NCI-H526 treated with DMSO at 0.1 percent for 48 hours (cell line): ENCODE measurements at regions not wholly inside any gene's neighbourhood (a gene's known extent, or its start where the extent isn't known, plus 50 kb on each side); places are given as distances from the start of the nearest gene placed in this dataset.

Source experiments
- DNase-seq: peaks from one replicate; lab custom pipeline; 2025; lab: John Stamatoyannopoulos, UW

GRCh38 chr12:45102818-45103217, 51.9 kb upstream of the DBX2 start:
- DNase-seq = no peak

- DNase-seq = no peak
These were observed 55.1 kb upstream of the DBX2 start for GRCh38 chr12:45105996-45106395.

DNA sequence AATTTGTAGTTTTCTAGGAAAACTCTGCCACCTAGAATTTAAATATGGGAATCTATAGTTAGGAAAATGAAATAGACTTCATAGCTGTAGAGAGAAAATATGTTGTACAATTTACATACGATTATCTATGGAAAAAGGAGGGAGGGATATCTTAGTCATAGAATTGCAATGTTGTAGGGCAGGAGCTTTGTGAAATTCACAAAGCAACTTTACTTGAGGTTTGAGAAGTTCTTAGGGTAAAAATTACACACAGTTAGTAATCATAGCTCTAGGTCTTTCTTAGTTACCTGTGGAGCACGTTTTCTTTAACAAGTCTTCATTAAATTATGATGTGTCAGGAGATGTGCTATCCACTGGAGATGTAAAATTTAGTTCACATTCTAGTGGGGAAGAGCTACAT, 61.4 kb upstream of the DBX2 start:
- no peak for DNase-seq

DNA sequence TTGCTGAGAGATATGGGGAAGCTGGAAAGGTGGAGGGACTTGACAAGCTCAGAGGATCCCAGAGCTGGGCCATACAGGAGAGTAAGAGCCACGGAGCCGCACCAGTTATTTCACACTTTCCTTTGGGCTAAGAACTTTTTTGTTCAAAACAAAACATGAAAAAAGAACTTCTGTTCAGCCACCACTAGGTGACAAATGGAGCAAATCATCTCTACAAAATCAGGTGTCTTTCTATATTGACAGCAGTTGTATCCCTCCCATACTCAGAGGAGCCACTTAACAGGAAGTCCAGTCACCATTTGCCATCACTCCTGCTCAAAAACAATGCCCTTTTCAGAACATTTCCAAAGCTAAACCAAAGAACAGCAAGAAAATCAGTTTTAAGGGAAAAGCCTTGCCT, 70.3 kb upstream of the DBX2 start:
- no peak for DNase-seq

GRCh38 chr12:45122768-45123380, 72.0 kb upstream of the DBX2 start:
- DNase-seq = peak; percentile 45

DNA sequence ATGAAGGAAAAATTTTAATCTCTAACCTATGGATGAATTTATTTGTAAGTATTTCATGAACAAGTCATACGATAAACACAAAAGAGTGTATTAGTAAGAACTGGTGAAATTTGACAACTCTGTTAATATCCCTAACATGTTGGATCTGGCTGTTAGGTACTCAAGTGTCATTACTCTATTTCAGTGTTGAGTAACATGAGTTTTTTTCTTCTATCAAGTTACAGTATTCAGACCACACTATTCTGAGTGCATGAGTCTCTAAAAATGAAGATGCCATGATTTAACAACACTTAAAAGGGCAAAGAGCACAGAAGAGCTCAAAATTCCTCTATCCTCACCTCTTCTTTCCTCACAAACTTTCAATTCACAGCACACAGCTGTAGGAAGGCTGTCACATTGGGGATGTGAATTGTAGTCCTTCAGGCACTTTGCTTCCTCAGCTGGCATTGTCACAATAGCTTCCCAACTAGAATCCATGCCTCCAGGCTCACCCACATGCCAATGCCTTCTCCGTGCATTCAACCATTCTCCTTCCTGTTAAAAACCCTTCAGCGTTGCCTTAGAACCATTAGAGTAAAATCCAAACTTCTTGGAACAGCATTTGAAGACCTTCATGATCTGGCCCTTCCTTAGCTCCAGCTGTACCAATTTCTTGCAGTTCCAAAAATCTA, 73.7 kb upstream of the DBX2 start:
- DNase-seq = no peak

DNA sequence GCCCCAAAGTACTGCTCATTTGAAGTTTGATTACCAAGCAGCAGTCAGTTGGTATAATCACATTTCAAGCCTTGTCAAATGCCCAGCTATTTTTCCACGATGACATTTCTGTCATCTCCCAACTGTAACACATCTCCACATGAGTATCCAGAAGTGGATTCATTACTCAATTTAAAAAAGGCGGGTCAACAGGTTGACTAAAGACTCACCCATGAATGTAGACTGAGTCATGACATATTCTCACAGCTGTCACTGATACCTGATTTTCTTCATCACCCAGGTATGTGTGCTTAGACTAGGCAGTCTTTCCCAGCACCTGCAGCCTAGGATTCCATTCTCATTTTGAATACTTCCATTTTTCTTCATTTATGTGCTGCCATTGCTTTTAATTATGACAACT, 75.1 kb upstream of the DBX2 start:
- no peak for DNase-seq

- DNase-seq = no peak
These were observed 77.7 kb upstream of the DBX2 start for GRCh38 chr12:45128637-45129036.

GRCh38 chr12:45130881-45131281, 80.0 kb upstream of the DBX2 start:
- DNase-seq = peak; percentile 69

DNA sequence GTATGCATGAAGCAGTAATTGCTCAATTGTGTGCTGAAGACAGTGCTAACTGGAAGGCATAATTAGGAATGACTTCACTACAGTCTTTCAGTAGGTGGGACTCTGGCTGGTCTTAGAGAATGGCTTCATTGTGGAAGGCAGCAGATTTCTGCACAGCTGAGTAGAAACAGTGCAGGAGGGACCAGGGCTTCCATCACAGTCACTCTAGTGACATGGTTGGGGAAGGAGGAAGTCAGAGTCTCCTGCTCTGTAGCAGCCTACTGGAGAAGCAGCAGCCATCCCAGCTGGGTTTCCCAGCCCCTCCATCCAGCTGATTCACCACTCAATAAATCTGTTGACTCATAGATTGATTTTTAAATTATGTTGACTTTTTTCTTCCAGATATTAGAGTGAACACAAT, 80.6 kb upstream of the DBX2 start:
- DNase-seq = no peak

DNA sequence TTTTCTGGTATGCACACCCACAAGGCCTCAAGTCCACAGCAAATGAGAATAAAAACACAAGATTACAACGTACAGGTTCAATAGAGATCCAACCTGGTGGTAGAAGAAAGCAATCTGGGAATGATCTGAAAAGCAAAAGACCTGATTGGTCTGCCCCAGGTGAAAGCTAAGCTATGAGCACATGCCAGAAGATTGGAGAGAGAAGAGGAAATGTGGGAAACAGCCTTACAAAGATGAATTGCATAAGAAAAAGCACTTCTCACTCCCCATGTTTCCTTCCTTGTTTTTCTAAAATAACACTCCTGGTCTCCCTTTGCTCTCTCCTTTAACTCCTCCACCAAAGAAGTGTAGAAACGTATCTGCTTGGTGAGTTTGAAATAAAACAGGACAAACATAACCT, 77.3 kb upstream of the ANO6 start:
- no peak for DNase-seq

DNA sequence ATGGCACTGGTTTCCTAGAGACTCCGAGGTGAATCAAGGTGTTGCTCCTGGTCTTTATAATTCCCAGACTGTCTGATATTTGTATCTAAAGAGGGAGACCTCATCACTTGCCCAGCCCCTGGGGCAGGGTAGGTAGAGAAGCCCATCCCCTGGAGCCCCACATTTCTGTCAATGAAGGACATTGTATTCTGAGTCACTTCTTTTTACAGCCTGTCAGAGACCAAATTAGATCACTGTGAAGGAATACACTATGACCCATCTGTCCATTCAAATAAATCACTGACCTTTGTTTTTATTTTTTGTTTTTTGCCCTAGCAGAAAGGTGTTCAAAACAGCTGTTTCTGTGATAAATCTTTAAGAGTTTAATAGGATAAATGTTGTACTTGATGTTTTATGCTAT, 67.9 kb upstream of the ANO6 start:
- DNase-seq = no peak

DNA sequence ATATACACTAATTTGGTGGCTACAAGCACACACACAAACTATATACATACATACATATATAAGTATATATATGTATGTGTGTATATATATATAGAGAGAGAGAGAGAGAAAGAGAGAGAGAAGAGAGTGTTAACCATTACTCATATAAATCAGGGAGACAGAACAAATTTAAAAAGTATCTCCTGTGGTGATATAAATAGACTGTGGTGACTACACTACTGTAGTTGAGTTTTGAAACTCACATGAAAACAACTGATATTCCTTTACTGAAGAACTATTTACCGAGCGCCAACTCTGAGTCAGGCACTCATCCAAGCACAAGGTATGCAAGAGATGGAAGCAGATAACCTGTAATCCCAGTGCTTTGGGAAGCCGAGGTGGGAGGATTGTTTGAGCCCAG, 67.3 kb upstream of the ANO6 start:
- no peak for DNase-seq

GRCh38 chr12:45165284-45165683, 50.6 kb upstream of the ANO6 start:
- no peak for DNase-seq

DNA sequence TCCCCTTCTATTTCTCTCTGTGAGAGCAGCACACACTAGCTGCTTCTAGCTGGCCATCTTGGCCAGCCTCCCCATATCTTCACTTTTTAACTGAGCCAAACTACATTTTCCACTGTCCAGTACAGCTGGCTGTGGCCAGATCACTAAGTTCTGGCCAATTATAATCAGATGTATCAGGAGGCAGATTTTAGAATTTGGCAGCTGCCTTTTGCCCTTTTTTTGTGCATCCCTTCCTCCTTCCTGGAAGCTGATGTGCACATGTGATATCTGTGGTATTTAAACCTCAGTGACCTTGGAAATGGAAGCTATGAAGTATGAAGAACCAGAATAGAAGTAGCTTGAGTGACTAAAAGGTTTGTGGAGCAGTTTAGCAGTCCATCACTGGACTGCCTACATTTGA, 49.8 kb upstream of the ANO6 start:
- no peak for DNase-seq
